ENCODE measurements at regions not wholly inside any gene's neighbourhood (a gene's known extent, or its start where the extent isn't known, plus 50 kb on each side); places are given as distances from the start of the nearest gene placed in this dataset.
"Not testable (repeated sequence)": the region's sequence is repeated elsewhere in the genome, so short reads cannot be mapped to it uniquely, and the experiment has no call there.

DNA sequence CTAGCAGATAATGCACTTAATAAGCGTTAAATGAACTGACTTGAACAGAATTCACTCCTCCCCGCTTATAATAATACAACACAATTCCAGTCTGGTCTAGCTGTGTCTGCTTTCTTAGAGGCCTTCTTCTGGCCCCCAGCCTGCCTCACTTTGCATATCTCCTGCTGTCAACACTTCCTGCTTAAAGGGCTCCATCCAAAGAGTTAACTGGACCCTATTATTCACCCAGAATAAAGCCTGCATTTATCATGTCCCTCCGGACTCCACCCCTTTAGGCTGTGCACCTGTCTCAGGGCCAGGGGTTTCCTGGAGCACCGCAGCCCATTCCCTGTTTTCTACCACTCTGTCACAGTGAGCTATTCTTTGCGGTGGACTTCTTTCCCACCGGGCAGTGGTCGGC lies 115.4 kb upstream of the FOXN2 start:
- no peak for DNase-seq

DNA sequence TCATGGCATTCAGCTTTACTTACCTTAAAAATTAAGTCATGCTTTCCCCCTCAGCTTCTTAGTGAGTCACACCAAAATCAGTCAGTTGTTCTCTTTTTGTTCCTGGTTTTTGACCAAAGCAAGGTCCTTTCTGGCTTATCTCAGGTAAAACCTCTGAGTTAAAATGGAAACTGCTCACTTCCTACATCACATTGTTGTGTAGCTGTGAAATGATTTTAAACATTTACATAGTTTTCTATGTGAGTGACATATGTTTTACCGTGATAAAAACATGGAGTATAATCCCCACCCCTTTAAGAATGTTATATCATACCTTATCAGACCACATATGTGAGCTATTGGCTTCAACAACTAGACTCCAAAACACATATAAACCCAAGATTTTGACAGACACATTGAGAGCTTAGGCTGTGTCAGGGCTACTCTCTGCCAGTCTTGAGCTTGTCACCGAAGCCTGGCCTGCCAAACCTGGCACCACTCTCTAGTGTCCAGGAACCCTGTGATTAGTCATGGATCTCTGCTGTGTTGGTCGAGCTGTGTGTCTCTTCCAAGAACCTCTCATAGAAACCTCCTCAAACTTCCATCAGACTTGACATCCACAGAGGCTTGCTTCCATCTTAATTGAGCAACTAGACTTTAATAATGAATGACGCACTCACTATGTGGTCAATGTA lies 113.7 kb upstream of the FOXN2 start:
- no peak for DNase-seq

DNA sequence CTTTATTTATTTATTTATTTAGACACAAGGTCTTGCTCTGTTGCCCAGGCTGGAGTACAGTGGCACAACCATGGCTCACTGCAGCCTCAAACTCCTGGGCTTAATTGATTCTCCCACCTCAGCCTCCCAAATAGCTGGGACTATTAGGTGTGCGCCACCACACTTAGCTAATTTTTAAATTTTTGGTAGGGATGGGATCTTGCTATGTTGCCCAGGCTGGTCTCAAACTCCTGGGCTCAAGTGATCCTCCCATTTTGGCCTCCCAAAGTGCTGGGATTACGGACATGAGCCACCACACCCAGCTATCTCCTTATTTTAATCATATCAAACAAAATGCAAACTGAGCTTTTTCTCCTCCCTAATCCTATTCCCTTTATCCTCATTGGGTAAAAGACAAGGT lies 113.0 kb upstream of the FOXN2 start:
- not testable (repeated sequence) for DNase-seq

DNA sequence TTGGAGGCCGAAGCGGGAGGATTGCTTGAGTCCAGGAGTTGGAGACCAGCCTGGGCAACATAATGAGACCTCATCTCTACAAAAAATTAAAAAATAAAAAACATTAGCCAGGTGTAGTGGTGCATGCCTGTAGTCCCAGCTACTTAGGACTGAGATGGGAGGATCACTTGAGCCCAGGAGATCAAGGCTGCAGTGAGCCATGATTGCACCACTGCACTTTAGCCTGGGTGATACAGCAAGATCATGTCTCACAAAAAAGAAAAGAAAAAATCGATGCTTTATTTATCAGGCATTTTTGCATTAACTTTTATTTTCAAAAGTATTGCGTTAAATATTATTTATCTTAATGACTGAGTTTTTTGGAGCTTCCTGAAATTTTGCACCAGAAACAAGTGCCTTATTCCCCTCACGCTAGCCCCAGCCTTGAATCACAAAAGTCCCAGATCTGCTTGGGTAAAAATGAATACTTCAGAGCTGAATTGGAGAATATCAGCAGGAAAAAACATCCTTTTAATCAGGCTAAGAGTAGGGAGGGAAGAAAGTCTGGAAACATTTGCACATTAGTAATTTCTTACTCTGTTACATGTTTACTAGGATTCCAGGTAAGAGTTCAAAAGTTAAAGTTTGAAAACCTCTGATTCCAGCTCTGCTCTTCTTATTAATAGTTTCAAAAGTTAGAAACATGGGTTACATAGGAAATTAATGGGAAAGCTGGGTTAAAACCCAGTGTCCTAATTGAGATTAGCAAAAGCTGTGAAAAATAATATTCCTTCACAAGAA lies 111.4 kb upstream of the FOXN2 start:
- DNase-seq: no peak

DNA sequence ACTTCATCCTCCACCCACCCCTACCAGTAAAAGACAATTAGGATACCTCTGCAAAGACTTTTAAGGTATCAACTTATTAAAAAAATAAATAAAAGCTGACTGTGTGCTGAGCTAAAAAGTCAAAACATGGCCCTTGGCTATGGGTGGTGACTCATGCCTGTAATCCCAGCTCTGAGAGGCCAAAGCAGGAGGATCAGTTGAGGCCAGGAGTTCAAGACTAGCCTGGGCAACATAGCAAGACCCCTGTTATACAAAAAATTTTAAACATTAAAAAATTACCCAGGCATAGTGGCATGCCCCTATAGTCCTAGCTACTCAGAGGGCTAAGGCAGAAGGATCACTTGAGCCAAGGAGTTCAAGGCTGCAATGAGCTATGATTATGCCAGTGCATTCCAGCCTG lies 110.8 kb upstream of the FOXN2 start:
- no peak for DNase-seq

DNA sequence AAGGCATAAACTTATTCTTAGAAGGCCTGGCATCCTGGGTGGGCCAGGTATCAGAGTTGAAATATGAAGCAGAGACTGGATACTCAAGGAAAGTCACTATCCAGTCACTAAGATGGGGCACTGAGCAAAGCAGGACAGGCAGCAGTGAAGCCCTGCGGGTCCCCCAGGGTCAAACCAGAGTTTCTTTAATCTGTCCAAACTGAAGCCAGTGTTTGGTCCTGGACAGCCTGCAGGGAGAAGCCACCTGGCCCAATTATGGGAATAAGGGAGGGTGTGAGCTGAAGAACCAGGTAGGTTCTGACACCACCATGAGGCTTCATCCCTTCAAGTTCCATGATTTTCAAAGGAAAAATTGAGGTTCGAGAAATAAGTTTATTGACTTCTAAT lies 109.7 kb upstream of the FOXN2 start:
- no peak for DNase-seq

DNA sequence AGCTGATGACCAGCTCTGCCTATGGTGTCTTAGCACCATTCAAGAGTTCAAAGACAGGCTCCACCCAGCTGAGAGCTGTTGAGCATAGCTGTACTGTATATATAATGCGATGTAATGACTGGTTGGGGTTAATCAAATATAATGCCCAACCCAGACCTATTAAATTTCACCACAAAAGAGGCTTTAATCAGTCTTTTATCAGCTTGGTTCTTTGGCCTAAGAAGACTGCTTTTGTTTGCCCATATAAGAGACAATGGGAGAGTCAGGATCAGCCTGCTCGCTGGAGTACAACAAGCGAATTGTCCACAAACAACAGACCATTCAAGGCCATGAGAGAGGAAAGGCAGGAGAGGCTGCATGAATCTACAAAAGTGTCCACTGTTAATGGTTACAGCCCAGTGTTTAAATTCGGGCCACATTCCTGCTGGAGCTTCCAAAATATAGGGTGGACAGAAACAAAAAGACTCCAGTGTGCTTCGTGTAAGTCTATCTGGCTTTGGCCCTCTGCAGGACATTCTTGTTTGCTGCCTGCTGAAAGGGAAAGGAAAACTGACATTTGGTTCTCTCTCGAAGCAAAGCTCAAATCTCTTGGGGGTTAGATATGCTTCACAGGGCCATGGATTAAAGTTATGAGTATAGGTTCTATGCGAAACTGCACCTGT lies 109.2 kb upstream of the FOXN2 start:
- no peak for DNase-seq

DNA sequence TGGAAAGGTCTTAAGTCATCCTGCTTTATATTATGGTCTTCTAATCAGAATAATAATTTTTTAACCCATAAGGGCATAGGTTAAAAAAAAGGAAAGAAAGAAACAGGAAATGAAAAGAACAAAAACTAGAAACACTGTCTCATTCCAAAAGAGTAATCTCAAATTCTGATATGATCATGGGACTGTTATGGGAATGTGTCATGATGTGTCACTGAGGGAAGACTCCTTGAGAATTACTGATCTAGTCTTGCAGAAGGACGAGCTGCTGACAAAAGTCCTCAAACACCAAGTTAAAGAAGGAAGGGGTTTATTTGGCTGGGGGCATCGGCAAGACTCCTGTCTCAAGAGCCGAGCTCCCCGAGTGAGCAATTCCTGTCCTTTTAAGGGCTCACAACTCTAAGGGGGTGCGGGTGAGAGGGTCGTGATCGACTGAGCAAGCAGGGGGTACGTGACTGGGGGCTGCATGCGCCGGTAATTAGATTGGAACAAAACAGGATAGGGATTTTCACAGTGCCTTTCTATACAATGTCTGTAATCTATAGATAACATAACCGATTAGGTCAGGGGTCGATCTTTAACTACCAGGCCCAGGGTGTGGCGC lies 108.3 kb upstream of the FOXN2 start:
- not testable (repeated sequence) for DNase-seq

DNA sequence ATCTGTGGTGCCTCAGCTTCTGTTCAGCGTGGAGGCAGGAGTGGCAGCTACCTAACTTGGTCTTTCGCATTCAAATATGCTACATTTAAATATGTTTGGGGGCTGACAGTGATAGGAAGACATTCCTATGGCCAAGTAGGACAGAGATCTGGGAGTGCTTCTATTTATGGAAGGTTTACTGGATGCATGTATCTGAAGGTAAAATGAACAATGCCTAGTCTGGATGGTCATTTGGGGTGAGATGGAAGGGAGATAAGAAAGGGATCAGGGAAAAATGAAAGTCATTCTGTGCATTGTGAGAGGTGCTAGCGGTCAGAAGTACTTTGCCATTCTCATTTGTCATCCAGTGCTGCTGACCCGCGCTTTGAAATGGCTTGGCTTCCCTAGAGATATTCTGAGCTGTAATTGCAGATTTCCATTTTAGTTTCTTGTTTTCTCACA lies 107.3 kb upstream of the FOXN2 start:
- DNase-seq: no peak

DNA sequence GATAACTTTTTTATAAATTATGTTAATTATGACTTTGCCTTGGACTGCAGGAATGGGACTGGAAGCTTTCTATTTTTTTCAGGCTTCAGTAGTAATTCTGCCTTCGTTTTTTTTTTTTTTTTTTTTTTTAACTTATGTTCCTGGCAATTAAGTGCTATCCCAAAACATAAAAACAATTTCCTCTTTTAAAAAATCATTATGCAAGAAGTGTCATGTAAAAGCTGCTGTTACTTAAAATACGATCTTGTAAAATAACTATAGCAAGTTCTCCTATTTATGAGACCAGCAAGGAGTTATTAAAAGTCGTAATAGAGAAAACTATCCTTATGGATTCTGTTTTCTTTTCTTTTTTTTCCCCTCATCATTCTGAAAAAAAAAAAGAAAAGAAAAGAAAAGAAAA lies 106.6 kb upstream of the FOXN2 start:
- no peak for DNase-seq

DNA sequence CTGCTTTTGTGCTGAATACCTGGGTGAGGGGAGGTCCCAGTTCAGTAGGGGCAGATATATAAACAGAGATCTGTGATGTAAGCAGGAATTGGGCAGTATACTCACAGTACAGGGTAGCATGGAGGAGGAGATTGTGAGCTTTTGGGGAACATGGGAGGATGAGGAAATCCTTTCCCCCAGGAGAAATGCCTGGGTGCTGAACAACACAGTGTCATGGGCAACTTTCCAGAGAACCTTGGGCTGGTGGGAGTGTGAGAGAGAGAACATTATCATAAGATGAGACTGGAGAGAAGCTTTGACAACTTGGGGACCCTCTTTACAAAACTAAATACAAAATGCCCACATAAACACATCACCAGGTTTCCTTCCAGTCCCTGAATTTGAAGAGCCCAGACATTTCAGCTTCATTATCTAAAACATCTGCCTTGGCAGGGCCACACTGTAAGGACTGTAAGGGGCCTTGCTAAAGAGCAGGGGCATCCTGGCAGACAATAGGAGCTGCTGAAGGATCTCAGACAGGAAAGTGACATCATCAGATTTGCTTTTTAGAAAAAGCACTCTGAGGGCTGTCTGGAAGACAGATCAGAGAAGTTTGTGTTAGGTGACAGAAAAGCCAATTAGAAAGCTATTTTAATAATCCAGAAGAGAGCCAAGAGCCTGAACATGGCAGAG lies 105.1 kb upstream of the FOXN2 start:
- no peak for DNase-seq

DNA sequence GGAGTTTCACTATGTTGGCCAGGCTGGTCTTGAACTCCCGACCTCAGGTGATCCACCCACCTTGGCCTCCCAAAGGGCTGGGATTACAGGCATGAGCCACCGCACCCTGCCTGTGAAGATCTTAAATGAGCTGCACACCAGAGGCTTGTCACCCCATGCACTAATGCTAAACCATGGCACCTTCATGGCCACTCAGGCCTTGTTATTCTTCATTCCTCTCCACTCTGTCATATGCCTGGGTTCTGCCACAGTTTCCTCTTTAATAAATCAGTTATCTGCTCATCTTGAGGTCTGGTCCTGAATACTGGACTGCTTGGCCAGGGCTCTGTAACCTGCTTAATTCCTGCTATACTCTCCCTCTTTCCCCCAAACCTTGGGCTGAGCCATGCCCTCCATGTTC lies 104.3 kb upstream of the FOXN2 start:
- DNase-seq: no peak

DNA sequence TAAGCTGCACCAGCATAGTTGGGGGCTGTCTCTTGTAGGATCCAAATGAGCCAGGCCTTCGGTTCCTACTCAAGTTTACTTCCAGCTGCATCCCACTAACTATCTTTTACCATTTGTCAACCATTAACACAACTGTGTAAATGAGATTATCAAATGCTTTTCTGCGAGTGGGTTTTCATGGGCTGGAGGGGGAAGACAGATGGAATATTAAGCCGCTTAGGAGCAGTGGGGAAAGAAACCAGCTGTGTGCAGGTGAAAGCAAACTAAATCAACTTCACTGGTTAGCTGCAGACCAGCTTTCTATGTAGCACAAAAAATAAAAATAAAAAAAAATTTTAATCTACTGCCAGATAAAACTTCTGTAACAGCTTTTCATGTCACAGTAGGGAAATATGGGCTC lies 100.8 kb upstream of the FOXN2 start:
- DNase-seq: no peak

DNA sequence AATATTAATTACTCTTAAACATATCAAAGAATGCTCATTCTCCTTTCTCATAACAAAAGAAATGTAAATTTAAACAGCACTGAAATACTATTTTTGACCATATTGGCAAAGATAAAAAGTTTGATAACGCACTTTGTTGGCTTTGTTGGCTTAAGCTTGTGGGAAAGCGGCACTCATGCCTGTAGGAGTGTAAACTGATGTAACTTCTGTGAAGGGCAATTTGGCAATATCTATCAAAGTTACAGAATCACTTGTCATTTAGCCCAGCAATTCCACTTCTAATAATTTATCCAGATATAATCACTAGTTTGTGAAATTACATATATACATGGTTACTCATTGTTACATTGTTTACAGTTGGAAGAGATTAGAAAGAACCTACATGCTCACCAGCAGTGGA lies 96.3 kb upstream of the FOXN2 start:
- DNase-seq: no peak

DNA sequence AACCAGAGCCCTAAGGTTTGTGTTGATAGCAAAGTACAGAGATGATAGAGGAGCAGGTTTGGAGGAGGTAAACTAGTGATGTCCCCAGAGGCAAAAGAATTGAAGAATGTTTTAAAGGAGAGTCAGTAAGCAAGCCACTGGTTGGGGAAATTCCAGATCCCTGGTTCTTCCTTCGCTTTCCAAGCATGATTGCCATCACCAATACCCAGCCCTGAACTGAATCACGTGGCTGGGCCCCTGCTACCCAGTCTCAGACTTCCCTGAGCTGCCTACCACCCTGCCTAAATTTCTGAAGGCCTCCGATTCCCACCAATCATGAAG lies 95.3 kb upstream of the FOXN2 start:
- no peak for DNase-seq

DNA sequence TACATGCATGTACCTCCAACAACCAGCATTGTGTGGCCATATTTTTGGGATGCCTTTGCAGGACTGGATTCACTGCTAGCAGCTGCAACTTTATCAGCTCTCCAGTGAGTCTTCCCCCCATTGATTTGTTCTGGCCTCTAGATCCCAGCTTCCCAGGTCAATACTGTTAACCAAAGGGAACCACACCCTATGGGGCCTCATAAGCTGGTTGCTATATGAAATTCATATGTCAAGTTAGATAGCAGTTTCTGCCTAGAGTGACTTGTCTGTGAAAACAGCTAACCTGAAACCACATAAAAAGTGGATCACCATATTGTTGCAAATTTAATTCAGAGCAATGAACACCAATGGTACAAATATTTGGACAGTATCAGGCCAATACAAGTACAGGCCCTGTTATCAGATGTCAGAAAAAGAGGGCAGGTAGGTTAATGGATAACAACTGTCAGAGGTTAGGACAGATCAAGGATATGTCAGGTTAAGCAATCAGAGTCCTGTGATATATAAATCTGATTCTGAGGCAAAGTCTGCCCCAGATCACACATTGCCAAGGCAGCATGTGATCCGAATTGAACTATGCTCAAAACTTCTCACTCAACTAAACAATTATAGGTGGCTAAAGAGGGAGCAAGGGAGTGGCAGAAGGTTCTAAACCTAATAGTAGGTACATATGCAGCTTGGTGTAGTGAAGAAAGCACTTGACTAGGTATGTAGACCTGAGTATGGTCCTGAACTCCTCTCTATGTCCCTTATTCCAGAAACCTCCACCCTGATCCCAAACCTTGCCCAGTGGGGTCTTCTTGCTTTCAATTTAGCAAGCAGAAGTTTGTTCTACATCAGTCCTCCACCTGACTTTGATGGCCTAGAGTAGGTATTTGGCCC lies 94.7 kb upstream of the FOXN2 start:
- DNase-seq: no peak

DNA sequence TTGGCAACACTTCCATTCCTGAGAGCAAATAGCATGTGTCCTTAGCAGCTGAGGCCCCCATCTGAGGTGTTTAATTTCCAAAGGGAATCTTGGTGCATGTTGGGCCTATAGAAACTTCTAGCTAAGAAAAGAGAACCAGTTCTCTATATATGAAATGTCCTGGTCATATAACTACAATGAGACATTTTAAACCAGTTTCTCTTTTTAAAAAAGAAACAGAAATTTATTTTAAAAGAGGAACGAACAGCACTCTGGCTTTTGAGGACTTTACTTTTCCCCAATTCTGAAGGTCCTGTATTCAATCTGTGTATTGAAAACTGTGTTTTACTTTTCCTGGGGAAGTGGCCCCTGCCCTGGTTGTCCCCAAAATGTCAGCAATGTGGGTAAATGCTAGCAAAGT lies 94.0 kb upstream of the FOXN2 start:
- DNase-seq: no peak

DNA sequence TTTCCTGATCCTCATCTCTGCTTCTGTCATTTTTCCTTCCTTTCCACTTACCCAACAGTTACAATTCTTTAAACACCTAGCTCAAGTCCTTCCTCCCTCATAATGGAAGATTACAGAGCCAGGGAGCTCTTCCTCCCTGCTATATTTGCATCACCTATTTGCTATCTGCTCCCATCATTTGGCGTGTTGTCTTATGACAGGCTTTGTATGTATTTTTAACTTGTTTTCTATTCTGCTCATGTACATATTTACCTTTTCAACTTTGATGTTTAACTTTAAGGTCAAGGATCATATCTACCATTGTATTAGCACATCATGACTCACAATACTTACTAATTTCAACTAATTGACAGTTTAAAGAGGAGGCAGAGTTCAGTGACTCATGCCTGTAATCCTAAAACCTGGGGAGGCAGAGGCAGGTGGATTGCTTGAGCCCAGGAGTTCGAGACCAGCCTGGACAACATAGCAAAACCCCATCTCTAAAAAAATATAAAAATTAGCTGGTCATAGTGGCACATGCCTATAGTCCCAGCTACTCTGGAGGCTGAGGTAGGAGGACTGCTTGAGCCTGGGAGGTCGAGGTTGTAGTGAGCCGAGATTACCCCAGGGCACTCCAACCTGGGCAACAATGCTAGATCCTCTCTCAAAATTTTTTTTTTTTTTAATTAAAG lies 92.5 kb upstream of the FOXN2 start:
- DNase-seq: no peak

DNA sequence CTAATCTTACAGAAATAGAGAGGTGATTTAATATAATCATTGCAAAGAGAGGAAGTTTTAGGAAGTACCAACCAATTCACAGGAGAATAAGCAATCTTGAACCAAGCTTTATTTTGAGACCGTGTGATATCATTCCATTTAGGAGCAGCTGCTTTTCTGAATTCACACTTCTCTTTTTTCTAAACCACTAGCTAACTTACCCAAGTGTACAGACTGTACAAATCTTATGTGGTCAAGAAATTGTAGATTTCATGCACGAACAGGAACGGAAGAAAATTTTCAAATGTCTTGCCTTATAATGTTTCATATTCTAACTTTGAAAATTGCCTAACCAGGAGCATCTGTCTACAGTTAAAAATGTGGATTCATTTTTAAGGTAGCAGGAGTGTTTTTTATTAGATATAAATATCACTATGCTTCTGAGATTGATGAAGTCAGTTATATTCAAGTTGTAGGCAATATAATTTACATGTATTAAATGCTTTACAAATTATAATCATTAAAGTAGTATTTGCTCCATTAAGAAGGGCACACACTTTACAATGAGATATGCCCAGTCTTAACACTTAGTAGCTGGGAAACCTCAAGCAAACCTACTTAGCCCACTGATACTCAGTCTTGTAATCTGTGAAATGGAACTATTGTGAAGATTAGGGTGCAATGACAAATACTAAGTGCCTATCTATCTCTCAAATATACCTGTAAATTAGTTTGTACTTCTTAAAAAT lies 86.7 kb upstream of the FOXN2 start:
- DNase-seq: no peak

DNA sequence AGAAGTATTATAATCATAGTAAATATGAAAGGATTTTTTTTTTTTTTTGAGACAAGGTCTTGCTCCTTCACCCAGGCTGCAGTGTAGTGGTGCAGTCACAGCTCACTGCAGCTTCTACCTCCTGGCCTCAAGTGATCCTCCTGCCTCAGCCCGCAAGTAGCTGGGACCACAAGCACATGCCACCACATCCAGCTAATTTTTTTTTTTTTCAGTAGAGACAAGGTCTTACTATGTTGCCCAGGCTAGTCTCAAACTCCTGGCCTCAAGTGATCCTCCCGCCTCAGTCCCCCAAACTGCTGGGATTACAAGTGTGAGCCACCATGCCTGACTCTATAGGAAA lies 86.2 kb upstream of the FOXN2 start:
- no peak for DNase-seq

DNA sequence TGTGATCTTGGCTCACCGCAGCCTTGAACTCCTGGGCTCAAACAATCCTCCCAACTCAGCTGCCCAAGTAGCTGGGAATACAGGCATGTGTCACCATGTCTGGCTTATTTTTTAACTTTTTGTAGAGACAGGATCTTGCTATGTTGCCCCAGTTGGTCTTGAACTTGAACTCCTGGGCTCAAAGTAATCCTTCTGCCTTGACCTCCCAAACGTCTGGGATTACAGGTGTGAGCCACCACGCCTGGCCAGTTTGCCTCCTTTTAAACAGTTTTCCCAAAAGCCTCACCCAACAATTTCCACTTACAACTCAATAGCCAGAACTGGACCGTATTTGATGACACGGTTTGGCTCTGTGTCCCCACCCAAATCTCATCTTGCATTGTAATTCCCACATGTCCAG lies 85.4 kb upstream of the FOXN2 start:
- no peak for DNase-seq

Measured in amniotic stem cell (primary cell).